ENCODE measurements at regions not wholly inside any gene's neighbourhood (a gene's known extent, or its start where the extent isn't known, plus 50 kb on each side); places are given as distances from the start of the nearest gene placed in this dataset.

- TF ChIP-seq CTCF (IDR thresholded peaks at IDR 0.05; ENCODE audit: insufficient read depth, low read length): no peak
- no peak for DNase-seq (ENCODE audit: low read depth)
- H3K4me3 ChIP-seq (ENCODE audit: low read depth, low read length): no peak overlapping the region
Observed at GRCh38 chr17:79213305-79213704, 138.7 kb downstream of the ENGASE start.

DNA sequence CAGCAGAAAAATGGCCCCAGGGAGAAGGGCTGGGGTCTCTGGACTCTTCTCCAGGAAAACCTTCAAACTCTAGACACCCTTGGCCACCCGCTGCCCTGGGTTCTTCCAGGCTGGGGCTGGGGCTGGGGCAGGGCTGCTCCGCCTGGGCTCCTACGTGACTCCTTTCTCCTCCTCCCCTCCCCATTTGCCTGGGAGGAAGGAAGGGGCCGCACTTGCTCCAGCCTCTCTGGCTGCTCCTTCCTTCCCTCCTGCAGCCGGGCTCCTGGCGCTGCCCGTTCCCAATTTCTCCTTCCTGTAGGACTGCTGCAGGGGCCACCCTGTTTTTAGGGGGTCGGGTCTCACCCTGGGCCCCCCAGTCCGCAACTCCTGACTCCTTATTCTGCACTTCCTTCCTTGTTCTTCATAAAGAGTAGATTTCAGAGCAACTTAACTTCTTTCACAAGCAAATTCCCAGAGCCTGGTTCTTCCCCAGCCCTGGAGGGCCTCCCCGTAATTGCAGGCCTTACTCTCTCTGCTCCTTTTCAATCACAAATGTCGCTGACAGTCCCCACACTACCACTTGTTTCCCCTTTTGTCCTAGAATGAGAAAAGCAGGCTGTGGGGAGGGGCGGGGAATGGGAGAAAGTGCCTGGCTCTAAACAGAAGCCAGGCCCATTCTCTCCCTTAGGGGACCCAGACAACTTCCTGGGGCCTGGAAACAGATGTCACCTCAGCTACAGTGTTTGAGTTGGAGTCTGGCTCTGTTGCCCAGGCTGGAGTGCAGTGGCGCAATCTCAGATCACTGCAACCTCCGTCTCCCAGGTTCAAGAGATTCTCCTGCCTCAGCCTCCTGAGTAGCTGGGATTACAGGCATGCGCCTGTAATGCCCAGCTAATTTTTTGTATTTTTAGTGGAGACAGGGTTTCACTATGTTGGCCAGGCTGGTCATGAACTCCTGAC lies 137.8 kb downstream of the ENGASE start:
- TF ChIP-seq CTCF (IDR thresholded peaks at IDR 0.05; ENCODE audit: insufficient read depth, low read length): no peak
- DNase-seq (ENCODE audit: low read depth): no peak
- no peak overlapping the region for H3K4me3 ChIP-seq (ENCODE audit: low read depth, low read length)

- DNase-seq (ENCODE audit: low read depth): no peak
- TF ChIP-seq CTCF (IDR thresholded peaks at IDR 0.05; ENCODE audit: insufficient read depth, low read length): no peak
- H3K4me3 ChIP-seq (ENCODE audit: low read depth, low read length): no peak overlapping the region
Observed at GRCh38 chr17:79211061-79211770, 136.6 kb downstream of the ENGASE start.

DNA sequence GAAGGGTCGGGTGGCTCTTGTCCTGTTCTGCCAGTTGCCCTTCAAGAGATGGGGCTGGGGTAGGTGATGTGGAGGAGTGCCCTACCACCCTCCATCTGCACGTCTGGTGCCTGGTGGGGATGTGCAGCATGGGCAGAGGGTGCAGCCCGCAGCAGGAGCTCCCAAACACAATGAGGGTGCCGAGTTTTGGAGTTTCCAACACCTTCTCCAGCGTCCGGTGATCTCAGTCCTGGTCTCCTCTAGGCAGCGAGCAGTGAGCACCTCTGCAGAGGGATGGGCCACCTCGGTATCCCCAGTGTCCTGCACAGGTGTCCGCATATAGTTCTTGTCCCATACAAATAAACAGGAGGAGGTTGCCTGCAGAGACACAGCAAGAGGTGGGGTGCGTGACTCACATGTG lies 136.0 kb downstream of the ENGASE start:
- no peak for DNase-seq (ENCODE audit: low read depth)
- TF ChIP-seq CTCF (IDR thresholded peaks at IDR 0.05; ENCODE audit: insufficient read depth, low read length): no peak
- no peak overlapping the region for H3K4me3 ChIP-seq (ENCODE audit: low read depth, low read length)

DNA sequence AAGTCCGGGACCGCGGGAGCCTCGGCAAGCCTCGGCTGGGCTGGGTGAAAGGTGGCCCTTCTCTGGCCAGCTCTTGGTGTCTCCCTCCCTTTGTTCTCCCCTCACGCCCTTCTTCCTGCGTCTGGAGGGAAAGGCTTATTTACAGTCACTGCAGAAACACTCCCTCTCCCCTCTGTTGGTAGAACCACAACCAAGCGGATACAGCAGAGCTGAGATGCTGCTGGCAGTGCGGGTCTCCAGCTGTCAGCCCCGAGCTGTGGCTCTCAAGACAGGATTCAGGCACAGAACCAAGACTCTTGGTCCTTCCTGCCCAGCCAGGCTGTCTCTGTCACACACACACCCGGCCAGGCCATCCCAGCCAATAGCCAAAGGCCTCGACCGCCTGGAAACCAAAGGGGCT lies 133.3 kb downstream of the ENGASE start:
- no peak for DNase-seq (ENCODE audit: low read depth)
- no peak overlapping the region for H3K4me3 ChIP-seq (ENCODE audit: low read depth, low read length)
- TF ChIP-seq CTCF (IDR thresholded peaks at IDR 0.05; ENCODE audit: insufficient read depth, low read length): no peak

DNA sequence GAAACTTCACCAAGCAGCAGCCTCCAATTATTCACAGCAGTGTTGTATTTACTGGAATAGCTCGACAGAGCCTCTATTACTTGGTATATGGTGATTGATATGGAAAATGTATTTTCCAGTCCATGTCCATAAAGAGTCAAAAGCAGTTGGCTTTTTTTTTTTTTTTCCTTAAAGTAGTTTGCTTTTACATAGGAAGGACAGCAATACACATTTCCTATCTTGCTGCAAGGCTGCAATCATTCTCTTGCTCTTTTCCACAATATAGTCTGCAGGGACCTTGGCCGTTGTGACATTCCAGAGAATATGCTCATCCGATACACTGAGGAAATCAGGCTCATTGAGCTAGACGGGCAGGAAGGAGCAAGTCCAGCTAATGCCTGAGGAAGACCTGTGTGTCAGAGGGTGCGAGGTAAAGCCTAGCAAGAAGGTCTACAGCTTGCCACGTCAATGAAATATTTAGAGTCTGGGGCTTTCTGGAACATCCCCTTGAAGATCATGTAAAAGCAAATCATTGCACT lies 131.1 kb downstream of the ENGASE start:
- no peak for TF ChIP-seq CTCF (IDR thresholded peaks at IDR 0.05; ENCODE audit: insufficient read depth, low read length)
- no peak overlapping the region for H3K4me3 ChIP-seq (ENCODE audit: low read depth, low read length)
- no peak for DNase-seq (ENCODE audit: low read depth)

All from fibroblast of the aortic adventitia (primary cell).